Right lobe of liver (tissue), 6 donors: ENCODE measurements at regions not wholly inside any gene's neighbourhood (a gene's known extent, or its start where the extent isn't known, plus 50 kb on each side); places are given as distances from the start of the nearest gene placed in this dataset.
"Not testable (repeated sequence)": the region's sequence is repeated elsewhere in the genome, so short reads cannot be mapped to it uniquely, and the experiment has no call there.

Experiments
- ATAC-seq, 4 donors: fragments of 200-7000 bp; cut with Tn5 transposase; one replicate each; pipeline ENCODE4 v1.9.1; 2020; ENCODE audit warnings: mild to moderate bottlenecking in 4 of 4, moderate library complexity in 4 of 4
- DNase-seq, 3 donors: peaks; one replicate each; pipeline ENCODE4 v3.0.0-alpha.2; 2020
- H3K27ac ChIP-seq, 3 donors: fragments of 200-600 bp; one replicate each; pipeline ENCODE4 v1.8.0; 2022
- H3K27me3 ChIP-seq, 2 donors: fragments of 200-600 bp; one replicate each; pipeline ENCODE4 v1.8.0; 2022
- H3K36me3 ChIP-seq, 4 donors: fragments of 200-600 bp; sonication (generic) in 1 of 4; one replicate each; pipeline versions ENCODE4 v1.5.1 to v1.8.0; 2017 to 2022; ENCODE audit warnings: control low read depth in 1 of 4
- H3K4me1 ChIP-seq, 4 donors: fragments of 200-600 bp; sonication (generic) in 1 of 4; one replicate each; pipeline versions ENCODE4 v1.5.1 to v1.8.0; 2017 to 2022; ENCODE audit warnings: control low read depth in 1 of 4
- H3K4me3 ChIP-seq, 3 donors: fragments of 200-600 bp; one replicate each; pipeline ENCODE4 v1.8.0; 2022
- H3K9me3 ChIP-seq, 4 donors: fragments of 200-600 bp; sonication (generic) in 1 of 4; one replicate each; pipeline versions ENCODE4 v1.5.1 to v1.8.0; 2017 to 2022; ENCODE audit warnings: control low read depth in 1 of 4
- POLR2A ChIP-seq: fragments of 450-650 bp; IDR thresholded peaks from one replicate; pipeline ENCODE4 v1.6.1; 2017; ENCODE audit warnings: antibody characterized with exemption, mild to moderate bottlenecking
- WGBS: methylation state at CpG from one replicate; pipeline ENCODE4 v1.1.6; 2018; ENCODE audit warnings: low coverage, low lambda C conversion rate; ENCODE audit not compliant: insufficient coverage; ENCODE audit errors: missing lambda C conversion rate; 5-methylcytosine and 5-hydroxymethylcytosine counted together
- intact Hi-C, 2 donors: fragments of 100-400 bp; cut with DNase I; formaldehyde crosslinking; loops; one replicate each; pipeline versions ENCODE4 v1.11.2 to v1.14.1; 2022
- TF ChIP-seq, protein P1 (sequence below), 4 donors: fragments of 200-600 bp in 3 of 4; fragments of 450-650 bp in 1 of 4; IDR thresholded peaks; one replicate each; pipeline versions ENCODE4 v1.5.1 to v1.8.0; 2016 to 2022; ENCODE audit warnings: antibody characterized with exemption in 4 of 4, mild to moderate bottlenecking in 2 of 4
- donor health status: DM: no; HTN: yes; CAD: no.
- donor health status: DM: no; HTN: no; CAD: no.
- donor health status: DM: no; HTN: no; CAD: no.
- donor health status: DM: no; HTN: yes; CAD: no.
- donor health status: DM: no; HTN: yes; CAD: no.

DNA sequence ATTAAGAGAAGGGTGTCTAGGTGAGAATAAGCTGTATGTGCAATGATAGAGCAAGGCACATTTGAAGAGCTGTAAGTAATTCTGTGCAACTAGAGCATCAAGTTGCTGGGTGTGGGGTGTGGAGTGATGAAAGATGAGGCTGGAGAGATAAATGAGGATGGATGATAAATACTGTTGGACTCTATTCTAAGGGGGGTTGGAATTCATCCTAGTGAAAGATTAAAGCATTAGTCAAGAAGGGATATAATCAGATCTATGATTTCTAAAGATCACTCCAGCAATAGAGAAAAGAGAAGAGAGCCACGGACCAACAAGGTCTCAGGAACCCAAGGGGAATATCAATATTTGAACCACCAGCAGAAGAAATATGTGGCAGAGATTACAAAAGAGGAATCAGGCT is 415.0 kb upstream of the RPS6KA3 start:
- TF ChIP-seq, protein P1, sequence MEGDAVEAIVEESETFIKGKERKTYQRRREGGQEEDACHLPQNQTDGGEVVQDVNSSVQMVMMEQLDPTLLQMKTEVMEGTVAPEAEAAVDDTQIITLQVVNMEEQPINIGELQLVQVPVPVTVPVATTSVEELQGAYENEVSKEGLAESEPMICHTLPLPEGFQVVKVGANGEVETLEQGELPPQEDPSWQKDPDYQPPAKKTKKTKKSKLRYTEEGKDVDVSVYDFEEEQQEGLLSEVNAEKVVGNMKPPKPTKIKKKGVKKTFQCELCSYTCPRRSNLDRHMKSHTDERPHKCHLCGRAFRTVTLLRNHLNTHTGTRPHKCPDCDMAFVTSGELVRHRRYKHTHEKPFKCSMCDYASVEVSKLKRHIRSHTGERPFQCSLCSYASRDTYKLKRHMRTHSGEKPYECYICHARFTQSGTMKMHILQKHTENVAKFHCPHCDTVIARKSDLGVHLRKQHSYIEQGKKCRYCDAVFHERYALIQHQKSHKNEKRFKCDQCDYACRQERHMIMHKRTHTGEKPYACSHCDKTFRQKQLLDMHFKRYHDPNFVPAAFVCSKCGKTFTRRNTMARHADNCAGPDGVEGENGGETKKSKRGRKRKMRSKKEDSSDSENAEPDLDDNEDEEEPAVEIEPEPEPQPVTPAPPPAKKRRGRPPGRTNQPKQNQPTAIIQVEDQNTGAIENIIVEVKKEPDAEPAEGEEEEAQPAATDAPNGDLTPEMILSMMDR (IDR thresholded peaks at IDR 0.05) = no peak
- TF ChIP-seq POLR2A = no peak
- no peaks in the 10 kb centered on the region for H3K9me3 ChIP-seq
- H3K4me3 ChIP-seq = no peak overlapping the region
- intact Hi-C loops = no loop called here
- DNase-seq = no peak
- no peaks in the 10 kb centered on the region for H3K27me3 ChIP-seq
- H3K4me1 ChIP-seq = no peaks in the 10 kb centered on the region
- no peak for ATAC-seq
- WGBS = 23% methylated on average over 1 of the region's 1 CpG
- H3K27ac ChIP-seq = no peak overlapping the region
- no peaks in the 10 kb centered on the region for H3K36me3 ChIP-seq

- no peaks in the 10 kb centered on the region for H3K36me3 ChIP-seq
- no peak for DNase-seq
- no peak for ATAC-seq
- H3K27ac ChIP-seq = no peak overlapping the region
- H3K27me3 ChIP-seq = no peaks in the 10 kb centered on the region
- intact Hi-C loops = no loop called here
- TF ChIP-seq POLR2A = no peak
- TF ChIP-seq, protein P1 (IDR thresholded peaks at IDR 0.05) = no peak
- H3K4me3 ChIP-seq = no peak overlapping the region
- no peaks in the 10 kb centered on the region for H3K4me1 ChIP-seq
- H3K9me3 ChIP-seq = no peaks in the 10 kb centered on the region
These were observed 414.3 kb upstream of the RPS6KA3 start for GRCh38 chrX:20680998-20681397.

DNA sequence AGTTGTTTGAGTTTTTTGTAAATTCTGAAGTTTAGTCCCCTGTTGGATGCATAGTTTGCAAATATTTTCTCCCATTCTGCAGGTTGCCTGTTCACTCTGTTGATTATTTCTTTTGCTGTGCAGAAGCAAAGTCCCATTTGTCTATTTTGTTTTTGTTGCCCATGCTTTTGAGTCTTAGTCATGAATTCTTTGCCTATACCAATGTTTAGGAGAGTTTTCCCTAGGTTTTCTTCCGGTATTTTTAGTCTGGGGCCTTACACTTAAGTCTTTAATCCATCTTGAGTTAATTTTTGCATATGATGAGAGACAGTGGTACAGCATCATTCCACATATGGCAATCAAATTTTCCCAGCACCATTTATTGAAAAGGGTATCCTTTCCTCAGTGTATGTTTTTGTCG is 405.8 kb upstream of the RPS6KA3 start:
- H3K36me3 ChIP-seq = no peaks in the 10 kb centered on the region
- 55% methylated on average over 2 of the region's 2 CpGs for WGBS
- intact Hi-C loops = no loop called here

DNA sequence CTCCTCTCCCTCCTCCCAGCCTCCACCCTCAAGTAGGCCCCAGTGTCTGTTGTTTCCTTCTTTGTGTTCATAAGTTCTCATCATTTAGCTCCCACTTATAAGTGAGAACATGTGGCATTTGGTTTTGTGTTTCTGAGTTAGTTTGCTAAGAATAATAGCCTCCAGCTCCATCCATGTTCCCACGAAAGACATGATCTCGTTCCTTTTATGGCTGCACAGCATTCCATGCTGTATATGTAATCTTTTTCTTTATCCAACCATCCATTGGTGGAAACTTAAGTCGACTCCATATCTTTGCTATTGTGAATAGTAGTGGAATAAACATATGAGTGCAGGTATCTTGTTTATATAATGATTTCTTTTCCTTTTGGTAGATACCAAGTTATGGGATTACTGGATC is 405.0 kb upstream of the RPS6KA3 start:
- DNase-seq, intact Hi-C loops, H3K36me3 ChIP-seq, H3K4me3 ChIP-seq, ATAC-seq, H3K27ac ChIP-seq, H3K27me3 ChIP-seq, H3K9me3 ChIP-seq, H3K4me1 ChIP-seq: not testable (repeated sequence)
- WGBS = 66% methylated on average over 3 of the region's 3 CpGs

More for the DNA sequence above, 405.8 kb upstream of the RPS6KA3 start:
- Histone ChIP-seq H3K4me3 (no peak overlapping the region), H3K4me1 (no peaks in the 10 kb centered on the region), H3K27ac (no peak overlapping the region), H3K27me3 (no peaks in the 10 kb centered on the region), H3K9me3 (no peaks in the 10 kb centered on the region)
- DNase-seq (no peak), ATAC-seq (no peak)
- no peak for TF ChIP-seq POLR2A
- TF ChIP-seq, protein P1 (IDR thresholded peaks at IDR 0.05) = no peak

DNA sequence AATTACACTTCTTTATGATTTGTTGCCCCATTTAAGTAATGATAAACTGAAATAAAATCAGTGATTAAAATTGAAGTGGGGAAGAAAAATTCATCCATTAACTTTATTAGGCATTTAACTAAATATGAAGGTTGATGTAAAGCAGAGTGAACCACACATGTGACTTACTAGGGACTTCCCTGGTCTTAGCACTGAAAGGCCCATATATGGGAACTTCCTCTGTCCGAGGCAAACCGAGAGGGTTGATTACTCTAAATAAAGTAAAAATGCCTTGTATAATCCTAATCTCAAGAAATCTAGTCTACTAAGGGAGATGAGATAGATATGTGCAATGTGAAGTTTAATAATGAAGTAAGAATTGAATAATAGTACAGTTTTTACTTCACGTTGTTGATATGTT is 403.9 kb upstream of the RPS6KA3 start:
- H3K9me3 ChIP-seq = no peaks in the 10 kb centered on the region
- no peaks in the 10 kb centered on the region for H3K36me3 ChIP-seq
- WGBS = 65% methylated on average over 3 of the region's 3 CpGs
- no peak overlapping the region for H3K4me3 ChIP-seq
- H3K27ac ChIP-seq = no peak overlapping the region
- no peaks in the 10 kb centered on the region for H3K27me3 ChIP-seq
- TF ChIP-seq, protein P1 (IDR thresholded peaks at IDR 0.05) = no peak
- no peak for TF ChIP-seq POLR2A
- H3K4me1 ChIP-seq = no peaks in the 10 kb centered on the region
- ATAC-seq = no peak
- intact Hi-C loops = no loop called here
- no peak for DNase-seq
